Uterus (tissue), 2 donors: ENCODE measurements at regions not wholly inside any gene's neighbourhood (a gene's known extent, or its start where the extent isn't known, plus 50 kb on each side); places are given as distances from the start of the nearest gene placed in this dataset.

Experiments
- CTCF ChIP-seq, 4 experiments: fragments of 200-600 bp in 2 of 4; fragments of 450-650 bp in 2 of 4; sonication (generic) in 2 of 4; IDR thresholded peaks; one replicate each; pipeline ENCODE4 v1.5.1; 2016 to 2019; ENCODE audit warnings: antibody characterized with exemption in 4 of 4, mild to moderate bottlenecking in 2 of 4, moderate library complexity in 1 of 4
- POLR2A ChIP-seq, 2 donors: fragments of 450-650 bp; IDR thresholded peaks; one replicate each; pipeline ENCODE4 v1.6.1; 2016; ENCODE audit warnings: antibody characterized with exemption in 2 of 2, mild to moderate bottlenecking in 1 of 2, moderate library complexity in 1 of 2

DNA sequence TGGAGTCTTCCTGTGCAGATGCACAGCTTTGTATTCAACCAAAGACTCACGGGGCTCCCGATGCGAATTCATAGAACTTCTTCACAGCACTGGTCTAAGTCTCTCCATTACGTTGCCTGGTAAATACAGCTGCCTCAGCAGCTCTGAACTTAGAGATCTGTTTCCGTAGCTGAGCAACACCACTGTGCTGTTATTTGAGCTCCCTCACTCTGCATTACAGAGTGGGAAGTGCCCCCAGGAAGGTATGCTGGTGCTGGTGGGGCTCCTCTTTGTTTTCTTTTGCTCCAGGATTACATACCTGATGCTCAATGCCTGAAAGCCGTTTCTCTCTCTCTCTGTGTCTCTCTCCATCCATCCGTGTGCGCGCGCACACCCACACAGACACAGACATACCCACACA is 227.5 kb upstream of the RMST start:
- TF ChIP-seq CTCF (IDR thresholded peaks at IDR 0.05) (no peak), POLR2A (IDR thresholded peaks at IDR 0.05) (no peak)
